ENCODE measurements at regions not wholly inside any gene's neighbourhood (a gene's known extent, or its start where the extent isn't known, plus 50 kb on each side); places are given as distances from the start of the nearest gene placed in this dataset.

GRCh38 chr16:50473356-50473945 lies 74.7 kb upstream of the NKD1 start:
- H3K79me2 ChIP-seq (ENCODE audit: control insufficient read depth, insufficient read depth, low read length) = no peaks in the 10 kb centered on the region
- ChIA-PET POLR2A (no interaction called here), CTCF (interaction anchor here (1.7 kb wide), 1 partner anchor 36 kb away, joined by 5 read pairs; no protein-coding TSS in a partner anchor)
- no peak overlapping the region for H3K9ac ChIP-seq (replicated peaks; ENCODE audit: extremely low read depth, insufficient read depth, low read length)
- no peak for TF ChIP-seq EZH2 (IDR thresholded peaks at IDR 0.05; ENCODE audit: borderline replicate concordance, low read depth, low read length, severe bottlenecking)
- TF ChIP-seq FOS (IDR thresholded peaks at IDR 0.05; ENCODE audit: borderline replicate concordance, insufficient read depth, low read length) = no peak
- no peak for TF ChIP-seq MYC (IDR thresholded peaks at IDR 0.05; ENCODE audit: low read depth, low read length)
- TF ChIP-seq POLR2AphosphoS5 (IDR thresholded peaks at IDR 0.05; ENCODE audit: insufficient read depth, low read depth, low read length) = no peak
- TF ChIP-seq JUN (IDR thresholded peaks at IDR 0.05; ENCODE audit: borderline replicate concordance, insufficient read depth, insufficient read length, low read depth) = no peak
- TF ChIP-seq POLR2A (IDR thresholded peaks at IDR 0.05; ENCODE audit: low read depth, low read length) = no peak
- TF ChIP-seq MAX (IDR thresholded peaks at IDR 0.05; ENCODE audit: insufficient read depth, insufficient read length) = no peak
- TF ChIP-seq GATA2 (IDR thresholded peaks at IDR 0.05; ENCODE audit: insufficient read depth, insufficient read length, low read depth, low read length) = no peak
- TF ChIP-seq, protein P1, sequence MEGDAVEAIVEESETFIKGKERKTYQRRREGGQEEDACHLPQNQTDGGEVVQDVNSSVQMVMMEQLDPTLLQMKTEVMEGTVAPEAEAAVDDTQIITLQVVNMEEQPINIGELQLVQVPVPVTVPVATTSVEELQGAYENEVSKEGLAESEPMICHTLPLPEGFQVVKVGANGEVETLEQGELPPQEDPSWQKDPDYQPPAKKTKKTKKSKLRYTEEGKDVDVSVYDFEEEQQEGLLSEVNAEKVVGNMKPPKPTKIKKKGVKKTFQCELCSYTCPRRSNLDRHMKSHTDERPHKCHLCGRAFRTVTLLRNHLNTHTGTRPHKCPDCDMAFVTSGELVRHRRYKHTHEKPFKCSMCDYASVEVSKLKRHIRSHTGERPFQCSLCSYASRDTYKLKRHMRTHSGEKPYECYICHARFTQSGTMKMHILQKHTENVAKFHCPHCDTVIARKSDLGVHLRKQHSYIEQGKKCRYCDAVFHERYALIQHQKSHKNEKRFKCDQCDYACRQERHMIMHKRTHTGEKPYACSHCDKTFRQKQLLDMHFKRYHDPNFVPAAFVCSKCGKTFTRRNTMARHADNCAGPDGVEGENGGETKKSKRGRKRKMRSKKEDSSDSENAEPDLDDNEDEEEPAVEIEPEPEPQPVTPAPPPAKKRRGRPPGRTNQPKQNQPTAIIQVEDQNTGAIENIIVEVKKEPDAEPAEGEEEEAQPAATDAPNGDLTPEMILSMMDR (IDR thresholded peaks at IDR 0.05; ENCODE audit: extremely low read depth in 1 of 2, insufficient read depth in 1 of 2, low read depth in 1 of 2, low read length in 2 of 2) = no peak
- dilution Hi-C loops (cut with MboI; ENCODE audit: extremely low pct_ligation_motif_present, low sequenced_read_pairs) (no loop called here), intact Hi-C loops (cut with micrococcal nuclease) (loop anchor here (5.0 kb wide), 1 partner anchor 194 kb away; no protein-coding TSS in a partner anchor)
- no peak overlapping the region for H2AFZ ChIP-seq (ENCODE audit: low read depth, low read length)
- no peak overlapping the region for H3K27ac ChIP-seq (ENCODE audit: insufficient read depth, low read depth, low read length)
- DNase-seq (ENCODE audit: low read depth, low spot score) (no peak), FAIRE-seq (no peak)
- no TSS peak for BruUV-seq (replicated peaks)
- no peaks in the 10 kb centered on the region for H3K4me1 ChIP-seq (ENCODE audit: control insufficient read depth, extremely low read depth, insufficient read depth, low read length)
- H3K9me3 ChIP-seq (replicated peaks; ENCODE audit: control insufficient read depth, insufficient read depth, low read length) = no peaks in the 10 kb centered on the region
- H4K20me1 ChIP-seq (replicated peaks; ENCODE audit: control insufficient read depth, extremely low read depth, insufficient read depth, low read length) = no peaks in the 10 kb centered on the region
- peaks cover 9 to 12% of the 10 kb centered on the region in 2 experiments for H3K27me3 ChIP-seq (ENCODE audit: control insufficient read depth in 2 of 2, insufficient read depth in 2 of 2, low read length in 2 of 2)
- H3K4me3 ChIP-seq (replicated peaks in 1 of 3; ENCODE audit: insufficient read depth in 1 of 3, low read depth in 1 of 3, low read length in 3 of 3) = no peak overlapping the region
- H3K9me1 ChIP-seq (replicated peaks; ENCODE audit: control insufficient read depth, extremely low read depth, insufficient read depth, low read length) = no peaks in the 10 kb centered on the region
- no peak overlapping the region for H3K4me2 ChIP-seq (ENCODE audit: insufficient read depth, low read length)
- no peaks in the 10 kb centered on the region for H3K36me3 ChIP-seq (ENCODE audit: control insufficient read depth in 2 of 2, extremely low read depth in 1 of 2, insufficient read depth in 2 of 2, low read length in 2 of 2)
